GM23338 (cell line): ENCODE measurements at regions not wholly inside any gene's neighbourhood (a gene's known extent, or its start where the extent isn't known, plus 50 kb on each side); places are given as distances from the start of the nearest gene placed in this dataset.

ENCODE experiments used
- ATAC-seq: fragments of 200-7000 bp; cut with Tn5 transposase; 3 replicates; pipeline ENCODE4 v1.9.1; 2020
- DNase-seq: peaks from one replicate; pipeline ENCODE4 v3.0.0-alpha.2; 2015; ENCODE audit warnings: low spot score
- H2AFZ ChIP-seq: fragments of 200-600 bp; sonication (generic); 2 replicates; pipeline ENCODE4 v1.8.0; 2016; ENCODE audit warnings: antibody characterized with exemption, mild to moderate bottlenecking, moderate library complexity
- H3F3A ChIP-seq: fragments of 200-600 bp; sonication (generic); replicated peaks from 2 replicates; pipeline ENCODE4 v1.8.0; 2017; ENCODE audit warnings: antibody characterized with exemption, mixed run types, low read depth
- H3K27ac ChIP-seq: fragments of 200-600 bp; sonication (generic); 2 replicates; pipeline ENCODE4 v1.6.1; 2016; ENCODE audit warnings: low read depth
- H3K27me3 ChIP-seq: fragments of 200-600 bp; sonication (generic); 2 replicates; pipeline ENCODE4 v1.8.0; 2016; ENCODE audit warnings: mild to moderate bottlenecking, mixed run types, moderate library complexity; ENCODE audit not compliant: insufficient read depth
- H3K36me3 ChIP-seq: fragments of 200-600 bp; sonication (generic); 2 replicates; pipeline ENCODE4 v1.8.0; 2016; ENCODE audit warnings: mild to moderate bottlenecking; ENCODE audit not compliant: insufficient read depth
- H3K4me1 ChIP-seq: fragments of 200-600 bp; sonication (generic); 2 replicates; pipeline ENCODE4 v1.8.0; 2016; ENCODE audit warnings: mild to moderate bottlenecking, moderate library complexity; ENCODE audit not compliant: insufficient read depth
- H3K4me2 ChIP-seq: fragments of 200-600 bp; sonication (generic); 2 replicates; pipeline ENCODE4 v1.7.1; 2017; ENCODE audit warnings: mixed run types
- H3K4me3 ChIP-seq: fragments of 200-600 bp; sonication (generic); 2 replicates; pipeline ENCODE4 v1.6.1; 2016; ENCODE audit warnings: mixed run types
- H3K79me2 ChIP-seq: fragments of 200-600 bp; sonication (generic); replicated peaks from 2 replicates; pipeline ENCODE4 v1.8.0; 2017; ENCODE audit warnings: mild to moderate bottlenecking; ENCODE audit not compliant: insufficient read depth
- H3K9me2 ChIP-seq: fragments of 200-600 bp; sonication (generic); 2 replicates; pipeline ENCODE4 v1.8.0; 2017; ENCODE audit not compliant: insufficient read depth
- H4K20me1 ChIP-seq: fragments of 200-600 bp; sonication (generic); replicated peaks from 2 replicates; pipeline ENCODE4 v1.8.0; 2017; ENCODE audit warnings: mild to moderate bottlenecking; ENCODE audit not compliant: insufficient read depth
- H3K27ac Mint-ChIP-seq: 2 replicates; pipeline ENCODE4 v1.8.0; 2020; ENCODE audit warnings: inconsistent platforms, mild to moderate bottlenecking, moderate library complexity, mixed read lengths
- H3K27me3 Mint-ChIP-seq: 3 replicates; pipeline ENCODE4 v1.8.0; 2022; ENCODE audit warnings: low read depth, mild to moderate bottlenecking, moderate library complexity, mixed read lengths, inconsistent platforms; ENCODE audit not compliant: insufficient read depth, poor library complexity
- H3K36me3 Mint-ChIP-seq: 3 replicates; pipeline ENCODE4 v1.8.0; 2021; ENCODE audit warnings: low read depth, mild to moderate bottlenecking, inconsistent platforms, moderate library complexity, mixed read lengths
- H3K4me1 Mint-ChIP-seq: 3 replicates; pipeline ENCODE4 v1.8.0; 2020; ENCODE audit warnings: mild to moderate bottlenecking, inconsistent platforms, mixed read lengths
- H3K4me3 Mint-ChIP-seq: 3 replicates; pipeline ENCODE4 v1.8.0; 2021; ENCODE audit warnings: moderate library complexity, mild to moderate bottlenecking, inconsistent platforms, mixed read lengths
- H3K9me3 Mint-ChIP-seq: 3 replicates; pipeline ENCODE4 v1.8.0; 2020; ENCODE audit warnings: moderate library complexity, mild to moderate bottlenecking, inconsistent platforms, mixed read lengths
- CREB1 ChIP-seq: fragments of 250-450 bp; sonication (Bioruptor Pico); IDR thresholded peaks from 2 replicates; pipeline ENCODE4 v1.5.0; 2020; ENCODE audit warnings: low read depth, mild to moderate bottlenecking, moderate library complexity
- EZH2 ChIP-seq: fragments of 200-600 bp; sonication (generic); IDR thresholded peaks from one replicate; pipeline ENCODE4 v1.8.0; 2017; ENCODE audit warnings: antibody characterized with exemption, mild to moderate bottlenecking, low read depth; ENCODE audit not compliant: unreplicated experiment
- EZH2phosphoT487 ChIP-seq: fragments of 200-600 bp; sonication (generic); IDR thresholded peaks from one replicate; pipeline ENCODE4 v1.8.1; 2018; ENCODE audit warnings: antibody characterized with exemption; ENCODE audit not compliant: unreplicated experiment
- JUNB ChIP-seq: IDR thresholded peaks from one replicate; pipeline ENCODE4 v1.6.1; 2016; ENCODE audit warnings: antibody characterized with exemption; ENCODE audit not compliant: unreplicated experiment
- NANOG ChIP-seq: IDR thresholded peaks from 2 replicates; pipeline ENCODE4 v1.6.1; 2016; ENCODE audit warnings: antibody characterized with exemption, borderline replicate concordance
- POLR2AphosphoS5 ChIP-seq: IDR thresholded peaks from 2 replicates; pipeline ENCODE4 v1.6.1; 2016; ENCODE audit warnings: antibody characterized with exemption, low read depth
- STAT1 ChIP-seq: IDR thresholded peaks from one replicate; pipeline ENCODE4 v1.6.1; 2016; ENCODE audit warnings: antibody characterized with exemption; ENCODE audit not compliant: unreplicated experiment
- ZNF114 ChIP-seq: fragments of 250-450 bp; sonication (Bioruptor Pico); IDR thresholded peaks from 2 replicates; pipeline ENCODE4 v1.5.0; 2020; ENCODE audit warnings: mild to moderate bottlenecking, moderate library complexity
- ZNF331 ChIP-seq: fragments of 250-450 bp; sonication (Bioruptor Pico); IDR thresholded peaks from 2 replicates; pipeline ENCODE4 v1.5.0; 2020; ENCODE audit warnings: low read depth, mild to moderate bottlenecking, moderate library complexity
- TF ChIP-seq, protein P1 (sequence below): fragments of 250-450 bp; sonication (Bioruptor Pico); IDR thresholded peaks from 2 replicates; pipeline ENCODE4 v1.5.0; 2020; ENCODE audit warnings: mild to moderate bottlenecking, moderate library complexity
- TF ChIP-seq, protein P2 (sequence below): IDR thresholded peaks from 2 replicates; pipeline ENCODE4 v1.6.1; 2016; ENCODE audit warnings: antibody characterized with exemption
- TF ChIP-seq, protein P3 (sequence below): IDR thresholded peaks from one replicate; pipeline ENCODE4 v1.6.1; 2018; ENCODE audit warnings: antibody characterized with exemption; ENCODE audit not compliant: unreplicated experiment
- TF ChIP-seq, protein P4 (sequence below), 2 experiments: fragments of 200-600 bp in 1 of 2; sonication (generic) in 1 of 2; conservative IDR thresholded peaks; 2 replicates each; pipeline versions ENCODE4 v1.5.1 to v1.6.1; 2016 to 2017; ENCODE audit warnings: antibody characterized with exemption in 2 of 2, low read depth in 2 of 2, mild to moderate bottlenecking in 2 of 2, moderate library complexity in 1 of 2

DNA sequence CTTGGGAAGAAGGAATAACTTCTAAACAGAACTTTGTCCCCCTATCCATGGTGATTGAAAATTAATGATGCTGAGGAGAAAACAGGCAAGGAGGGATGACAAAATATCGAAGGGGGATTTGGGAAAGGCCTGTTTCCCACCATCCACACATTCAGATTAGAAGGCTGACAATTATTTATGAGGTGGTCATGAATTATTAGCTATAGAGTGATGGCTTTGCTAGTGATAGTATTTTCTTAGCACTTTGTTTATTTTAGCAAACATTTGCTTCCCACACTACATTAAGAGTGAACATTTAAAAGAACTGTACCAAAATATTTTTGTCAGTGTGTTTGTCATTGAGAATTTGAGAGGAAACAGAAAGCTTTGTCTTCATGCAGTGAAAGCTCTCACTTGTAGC, 172.6 kb upstream of the PDZRN3 start:
- TF ChIP-seq POLR2AphosphoS5, result no peak
- no peak for TF ChIP-seq EZH2
- TF ChIP-seq, protein P1, sequence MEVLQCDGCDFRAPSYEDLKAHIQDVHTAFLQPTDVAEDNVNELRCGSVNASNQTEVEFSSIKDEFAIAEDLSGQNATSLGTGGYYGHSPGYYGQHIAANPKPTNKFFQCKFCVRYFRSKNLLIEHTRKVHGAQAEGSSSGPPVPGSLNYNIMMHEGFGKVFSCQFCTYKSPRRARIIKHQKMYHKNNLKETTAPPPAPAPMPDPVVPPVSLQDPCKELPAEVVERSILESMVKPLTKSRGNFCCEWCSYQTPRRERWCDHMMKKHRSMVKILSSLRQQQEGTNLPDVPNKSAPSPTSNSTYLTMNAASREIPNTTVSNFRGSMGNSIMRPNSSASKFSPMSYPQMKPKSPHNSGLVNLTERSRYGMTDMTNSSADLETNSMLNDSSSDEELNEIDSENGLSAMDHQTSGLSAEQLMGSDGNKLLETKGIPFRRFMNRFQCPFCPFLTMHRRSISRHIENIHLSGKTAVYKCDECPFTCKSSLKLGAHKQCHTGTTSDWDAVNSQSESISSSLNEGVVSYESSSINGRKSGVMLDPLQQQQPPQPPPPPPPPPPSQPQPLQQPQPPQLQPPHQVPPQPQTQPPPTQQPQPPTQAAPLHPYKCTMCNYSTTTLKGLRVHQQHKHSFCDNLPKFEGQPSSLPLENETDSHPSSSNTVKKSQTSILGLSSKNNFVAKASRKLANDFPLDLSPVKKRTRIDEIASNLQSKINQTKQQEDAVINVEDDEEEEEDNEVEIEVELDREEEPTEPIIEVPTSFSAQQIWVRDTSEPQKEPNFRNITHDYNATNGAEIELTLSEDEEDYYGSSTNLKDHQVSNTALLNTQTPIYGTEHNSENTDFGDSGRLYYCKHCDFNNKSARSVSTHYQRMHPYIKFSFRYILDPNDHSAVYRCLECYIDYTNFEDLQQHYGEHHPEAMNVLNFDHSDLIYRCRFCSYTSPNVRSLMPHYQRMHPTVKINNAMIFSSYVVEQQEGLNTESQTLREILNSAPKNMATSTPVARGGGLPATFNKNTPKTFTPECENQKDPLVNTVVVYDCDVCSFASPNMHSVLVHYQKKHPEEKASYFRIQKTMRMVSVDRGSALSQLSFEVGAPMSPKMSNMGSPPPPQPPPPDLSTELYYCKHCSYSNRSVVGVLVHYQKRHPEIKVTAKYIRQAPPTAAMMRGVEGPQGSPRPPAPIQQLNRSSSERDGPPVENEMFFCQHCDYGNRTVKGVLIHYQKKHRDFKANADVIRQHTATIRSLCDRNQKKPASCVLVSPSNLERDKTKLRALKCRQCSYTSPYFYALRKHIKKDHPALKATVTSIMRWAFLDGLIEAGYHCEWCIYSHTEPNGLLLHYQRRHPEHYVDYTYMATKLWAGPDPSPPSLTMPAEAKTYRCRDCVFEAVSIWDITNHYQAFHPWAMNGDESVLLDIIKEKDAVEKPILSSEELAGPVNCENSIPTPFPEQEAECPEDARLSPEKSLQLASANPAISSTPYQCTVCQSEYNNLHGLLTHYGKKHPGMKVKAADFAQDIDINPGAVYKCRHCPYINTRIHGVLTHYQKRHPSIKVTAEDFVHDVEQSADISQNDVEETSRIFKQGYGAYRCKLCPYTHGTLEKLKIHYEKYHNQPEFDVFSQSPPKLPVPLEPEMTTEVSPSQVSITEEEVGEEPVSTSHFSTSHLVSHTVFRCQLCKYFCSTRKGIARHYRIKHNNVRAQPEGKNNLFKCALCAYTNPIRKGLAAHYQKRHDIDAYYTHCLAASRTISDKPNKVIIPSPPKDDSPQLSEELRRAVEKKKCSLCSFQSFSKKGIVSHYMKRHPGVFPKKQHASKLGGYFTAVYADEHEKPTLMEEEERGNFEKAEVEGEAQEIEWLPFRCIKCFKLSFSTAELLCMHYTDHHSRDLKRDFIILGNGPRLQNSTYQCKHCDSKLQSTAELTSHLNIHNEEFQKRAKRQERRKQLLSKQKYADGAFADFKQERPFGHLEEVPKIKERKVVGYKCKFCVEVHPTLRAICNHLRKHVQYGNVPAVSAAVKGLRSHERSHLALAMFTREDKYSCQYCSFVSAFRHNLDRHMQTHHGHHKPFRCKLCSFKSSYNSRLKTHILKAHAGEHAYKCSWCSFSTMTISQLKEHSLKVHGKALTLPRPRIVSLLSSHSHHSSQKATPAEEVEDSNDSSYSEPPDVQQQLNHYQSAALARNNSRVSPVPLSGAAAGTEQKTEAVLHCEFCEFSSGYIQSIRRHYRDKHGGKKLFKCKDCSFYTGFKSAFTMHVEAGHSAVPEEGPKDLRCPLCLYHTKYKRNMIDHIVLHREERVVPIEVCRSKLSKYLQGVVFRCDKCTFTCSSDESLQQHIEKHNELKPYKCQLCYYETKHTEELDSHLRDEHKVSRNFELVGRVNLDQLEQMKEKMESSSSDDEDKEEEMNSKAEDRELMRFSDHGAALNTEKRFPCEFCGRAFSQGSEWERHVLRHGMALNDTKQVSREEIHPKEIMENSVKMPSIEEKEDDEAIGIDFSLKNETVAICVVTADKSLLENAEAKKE (CRISPR knock-in tag), result no peak
- TF ChIP-seq ZNF114 (CRISPR knock-in tag), result no peak
- no peak for TF ChIP-seq EZH2phosphoT487
- no peak for TF ChIP-seq JUNB
- TF ChIP-seq, protein P2, sequence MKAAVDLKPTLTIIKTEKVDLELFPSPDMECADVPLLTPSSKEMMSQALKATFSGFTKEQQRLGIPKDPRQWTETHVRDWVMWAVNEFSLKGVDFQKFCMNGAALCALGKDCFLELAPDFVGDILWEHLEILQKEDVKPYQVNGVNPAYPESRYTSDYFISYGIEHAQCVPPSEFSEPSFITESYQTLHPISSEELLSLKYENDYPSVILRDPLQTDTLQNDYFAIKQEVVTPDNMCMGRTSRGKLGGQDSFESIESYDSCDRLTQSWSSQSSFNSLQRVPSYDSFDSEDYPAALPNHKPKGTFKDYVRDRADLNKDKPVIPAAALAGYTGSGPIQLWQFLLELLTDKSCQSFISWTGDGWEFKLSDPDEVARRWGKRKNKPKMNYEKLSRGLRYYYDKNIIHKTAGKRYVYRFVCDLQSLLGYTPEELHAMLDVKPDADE, result no peak
- TF ChIP-seq NANOG, result no peak
- no peak for TF ChIP-seq CREB1 (CRISPR knock-in tag)
- TF ChIP-seq, protein P3, sequence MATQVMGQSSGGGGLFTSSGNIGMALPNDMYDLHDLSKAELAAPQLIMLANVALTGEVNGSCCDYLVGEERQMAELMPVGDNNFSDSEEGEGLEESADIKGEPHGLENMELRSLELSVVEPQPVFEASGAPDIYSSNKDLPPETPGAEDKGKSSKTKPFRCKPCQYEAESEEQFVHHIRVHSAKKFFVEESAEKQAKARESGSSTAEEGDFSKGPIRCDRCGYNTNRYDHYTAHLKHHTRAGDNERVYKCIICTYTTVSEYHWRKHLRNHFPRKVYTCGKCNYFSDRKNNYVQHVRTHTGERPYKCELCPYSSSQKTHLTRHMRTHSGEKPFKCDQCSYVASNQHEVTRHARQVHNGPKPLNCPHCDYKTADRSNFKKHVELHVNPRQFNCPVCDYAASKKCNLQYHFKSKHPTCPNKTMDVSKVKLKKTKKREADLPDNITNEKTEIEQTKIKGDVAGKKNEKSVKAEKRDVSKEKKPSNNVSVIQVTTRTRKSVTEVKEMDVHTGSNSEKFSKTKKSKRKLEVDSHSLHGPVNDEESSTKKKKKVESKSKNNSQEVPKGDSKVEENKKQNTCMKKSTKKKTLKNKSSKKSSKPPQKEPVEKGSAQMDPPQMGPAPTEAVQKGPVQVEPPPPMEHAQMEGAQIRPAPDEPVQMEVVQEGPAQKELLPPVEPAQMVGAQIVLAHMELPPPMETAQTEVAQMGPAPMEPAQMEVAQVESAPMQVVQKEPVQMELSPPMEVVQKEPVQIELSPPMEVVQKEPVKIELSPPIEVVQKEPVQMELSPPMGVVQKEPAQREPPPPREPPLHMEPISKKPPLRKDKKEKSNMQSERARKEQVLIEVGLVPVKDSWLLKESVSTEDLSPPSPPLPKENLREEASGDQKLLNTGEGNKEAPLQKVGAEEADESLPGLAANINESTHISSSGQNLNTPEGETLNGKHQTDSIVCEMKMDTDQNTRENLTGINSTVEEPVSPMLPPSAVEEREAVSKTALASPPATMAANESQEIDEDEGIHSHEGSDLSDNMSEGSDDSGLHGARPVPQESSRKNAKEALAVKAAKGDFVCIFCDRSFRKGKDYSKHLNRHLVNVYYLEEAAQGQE, result no peak
- TF ChIP-seq, protein P4, sequence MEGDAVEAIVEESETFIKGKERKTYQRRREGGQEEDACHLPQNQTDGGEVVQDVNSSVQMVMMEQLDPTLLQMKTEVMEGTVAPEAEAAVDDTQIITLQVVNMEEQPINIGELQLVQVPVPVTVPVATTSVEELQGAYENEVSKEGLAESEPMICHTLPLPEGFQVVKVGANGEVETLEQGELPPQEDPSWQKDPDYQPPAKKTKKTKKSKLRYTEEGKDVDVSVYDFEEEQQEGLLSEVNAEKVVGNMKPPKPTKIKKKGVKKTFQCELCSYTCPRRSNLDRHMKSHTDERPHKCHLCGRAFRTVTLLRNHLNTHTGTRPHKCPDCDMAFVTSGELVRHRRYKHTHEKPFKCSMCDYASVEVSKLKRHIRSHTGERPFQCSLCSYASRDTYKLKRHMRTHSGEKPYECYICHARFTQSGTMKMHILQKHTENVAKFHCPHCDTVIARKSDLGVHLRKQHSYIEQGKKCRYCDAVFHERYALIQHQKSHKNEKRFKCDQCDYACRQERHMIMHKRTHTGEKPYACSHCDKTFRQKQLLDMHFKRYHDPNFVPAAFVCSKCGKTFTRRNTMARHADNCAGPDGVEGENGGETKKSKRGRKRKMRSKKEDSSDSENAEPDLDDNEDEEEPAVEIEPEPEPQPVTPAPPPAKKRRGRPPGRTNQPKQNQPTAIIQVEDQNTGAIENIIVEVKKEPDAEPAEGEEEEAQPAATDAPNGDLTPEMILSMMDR (conservative IDR thresholded peaks at IDR 0.05; ENCODE audit: low read depth in 2 of 2), result no peak
- TF ChIP-seq ZNF331 (CRISPR knock-in tag), result no peak
- TF ChIP-seq STAT1, result no peak
- Mint-ChIP-seq H3K27me3 (peaks cover 4% of the 10 kb centered on the region), H3K36me3 (no peaks in the 10 kb centered on the region), H3K9me3 (no peaks in the 10 kb centered on the region), H3K4me1 (no peaks in the 10 kb centered on the region; the same call in 2 of the 3 replicates), H3K4me3 (no peak overlapping the region), H3K27ac (no peak overlapping the region)
- DNase-seq, result no peak
- H3K36me3 ChIP-seq, result no peaks in the 10 kb centered on the region
- ATAC-seq, result no peak
- H3K4me3 ChIP-seq, result no peak overlapping the region
- H3K27me3 ChIP-seq, result no peaks in the 10 kb centered on the region
- no peak overlapping the region for H2AFZ ChIP-seq
- no peaks in the 10 kb centered on the region for H3K4me1 ChIP-seq
- H4K20me1 ChIP-seq, result no peaks in the 10 kb centered on the region
- H3K79me2 ChIP-seq, result no peaks in the 10 kb centered on the region
- no peaks in the 10 kb centered on the region for H3F3A ChIP-seq
- H3K4me2 ChIP-seq, result no peak overlapping the region
- no peaks in the 10 kb centered on the region for H3K9me2 ChIP-seq
- H3K27ac ChIP-seq, result no peak overlapping the region
